HG02763 (cell line): ENCODE measurements at regions not wholly inside any gene's neighbourhood (a gene's known extent, or its start where the extent isn't known, plus 50 kb on each side); places are given as distances from the start of the nearest gene placed in this dataset.

Experiments
- ATAC-seq: cut with Tn5 transposase; IDR thresholded peaks from one replicate; pipeline ENCODE4 v1.9.1; 2021; ENCODE audit warnings: mild to moderate bottlenecking, moderate library complexity; ENCODE audit not compliant: unreplicated experiment

DNA sequence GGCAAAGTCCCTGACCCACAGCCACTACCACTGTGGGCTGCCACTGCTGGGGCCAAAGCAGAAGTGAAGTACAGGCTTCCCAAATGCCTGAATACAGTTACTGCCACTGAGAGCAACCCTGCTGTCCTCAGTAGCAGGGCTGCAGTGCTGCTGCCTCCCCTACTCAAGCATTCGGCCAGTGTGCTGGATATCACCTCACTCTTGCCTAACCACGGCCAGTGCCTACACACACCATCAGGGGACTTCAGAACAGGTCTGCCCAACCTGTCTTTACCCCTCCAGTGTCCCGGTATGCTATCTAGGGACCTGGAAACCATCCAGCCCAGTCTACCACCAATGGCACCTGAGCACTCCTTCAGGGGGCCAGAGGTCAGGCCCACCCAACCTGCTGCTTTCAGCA lies 261.5 kb upstream of the COL8A1 start:
- ATAC-seq: no peak

DNA sequence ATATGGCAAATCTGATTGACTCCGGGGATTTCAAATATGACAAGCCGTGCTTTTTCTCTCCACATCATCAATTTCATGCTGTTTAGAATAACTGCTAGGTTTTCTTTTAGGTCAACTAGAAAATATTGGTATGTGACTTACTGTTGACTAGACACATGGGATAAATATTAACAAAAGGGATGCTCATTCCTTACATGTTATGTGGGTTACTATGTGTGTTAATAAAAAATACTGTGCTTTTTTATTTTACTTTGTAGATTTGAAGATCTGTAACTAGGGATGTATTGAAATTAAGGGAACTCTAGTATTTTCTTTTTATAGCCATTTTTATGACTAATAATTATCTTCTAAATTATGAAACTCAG lies 264.6 kb upstream of the COL8A1 start:
- ATAC-seq: no peak

DNA sequence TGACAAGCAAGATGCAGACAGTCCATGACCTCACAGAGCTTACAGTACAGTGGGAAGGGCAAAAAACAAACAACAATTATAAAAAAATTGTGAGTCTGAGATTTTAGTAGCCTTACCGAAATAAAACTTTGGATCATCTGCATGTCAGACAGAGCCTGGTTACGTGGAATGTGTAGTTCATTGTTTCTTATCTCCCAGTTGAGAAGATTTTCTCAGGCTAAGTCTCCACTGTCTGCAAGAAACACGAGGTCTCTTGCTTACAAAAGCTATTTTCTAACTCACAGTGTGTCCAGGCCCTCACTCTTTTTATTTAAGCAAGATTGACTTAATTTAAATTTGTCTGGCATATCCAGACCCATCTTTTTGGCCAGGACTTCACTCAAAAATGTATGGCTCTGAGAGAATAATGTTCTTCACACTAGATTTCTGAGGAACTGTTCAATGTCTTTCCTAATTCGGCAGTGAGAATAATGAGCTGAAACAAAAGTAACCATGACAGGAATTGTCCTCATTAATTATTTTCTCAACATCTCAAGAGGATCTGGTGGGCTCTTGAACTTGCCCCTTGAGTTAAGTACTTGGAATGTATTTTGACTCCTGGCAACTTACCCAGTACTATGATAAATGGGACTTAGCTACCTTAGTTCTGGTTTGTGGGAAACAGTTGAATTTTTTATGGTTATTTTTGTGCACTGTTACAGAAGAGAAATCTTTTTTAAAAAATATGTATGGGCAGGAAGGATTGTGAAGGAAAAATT lies 265.1 kb upstream of the COL8A1 start:
- ATAC-seq: no peak

DNA sequence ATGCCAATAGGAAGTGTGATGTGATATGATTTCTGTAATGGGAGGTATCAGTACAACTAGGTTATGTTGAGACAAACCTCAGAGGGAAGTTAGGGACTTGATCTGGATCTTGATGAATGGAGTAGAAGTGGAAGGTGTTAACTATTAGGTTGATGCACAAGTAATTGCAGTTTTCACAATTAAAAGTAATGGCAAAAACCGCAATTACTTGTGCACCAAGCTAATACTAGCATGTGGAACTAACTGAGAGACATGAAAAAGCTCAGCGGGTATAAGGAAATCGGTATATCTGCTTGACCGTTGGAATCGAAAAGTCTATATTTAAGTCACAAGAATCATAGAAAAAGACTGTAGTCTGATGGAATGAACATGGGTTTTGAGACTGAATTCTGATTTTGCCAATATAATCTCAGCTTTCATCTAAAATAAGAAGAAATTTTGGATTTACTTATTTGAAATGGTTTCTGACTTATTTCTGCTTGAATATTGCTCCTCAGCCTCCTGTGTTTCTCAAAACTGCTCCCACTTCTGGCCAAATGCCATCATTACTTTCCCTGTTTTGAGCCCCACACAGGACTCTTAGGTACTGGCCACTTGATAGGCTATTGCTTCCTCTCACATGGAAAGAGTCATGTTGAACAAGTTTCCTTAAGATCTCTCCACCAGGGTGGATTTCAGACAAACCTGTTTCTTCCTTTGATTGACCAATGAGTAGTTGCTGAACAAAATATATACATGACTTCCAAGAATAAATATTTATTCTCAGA lies 271.5 kb upstream of the COL8A1 start:
- ATAC-seq: no peak

DNA sequence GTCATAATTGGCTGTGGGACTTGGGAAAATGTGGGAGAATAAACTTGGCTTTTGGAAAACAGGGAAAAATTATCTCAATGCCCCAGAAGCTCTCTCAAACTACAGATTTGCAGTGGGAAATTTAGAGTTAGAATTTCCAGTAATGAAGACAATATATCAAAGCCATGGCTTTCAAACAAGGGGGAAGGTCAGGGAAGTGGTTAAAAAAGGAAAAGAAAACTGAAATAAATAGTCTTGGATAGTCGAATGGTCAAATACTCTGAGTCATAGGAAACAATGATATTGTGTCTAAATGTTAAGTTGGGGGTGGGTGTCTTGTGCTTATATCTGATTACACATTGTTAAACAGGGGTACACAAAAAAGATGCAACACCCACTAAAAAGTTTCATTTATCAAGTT lies 272.4 kb upstream of the COL8A1 start:
- no peak for ATAC-seq

DNA sequence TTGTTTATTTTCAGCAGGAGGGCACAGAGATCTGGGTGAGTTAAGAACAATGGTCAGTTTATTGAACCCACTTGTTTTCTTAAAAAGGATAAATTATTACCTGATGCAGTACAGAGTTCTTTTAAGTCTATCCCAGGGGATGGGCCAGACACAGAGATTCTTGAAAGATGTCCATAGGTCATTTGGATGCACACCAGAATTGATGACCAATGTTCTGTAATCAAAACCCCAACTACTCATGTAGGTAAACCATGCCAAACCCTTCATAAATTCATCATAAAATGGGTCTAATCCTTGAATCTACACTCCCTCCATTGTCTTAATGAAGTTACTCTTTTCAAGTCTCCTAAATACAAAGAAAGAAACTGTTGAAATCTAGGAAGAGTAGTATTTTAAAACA lies 273.0 kb upstream of the COL8A1 start:
- ATAC-seq: no peak

DNA sequence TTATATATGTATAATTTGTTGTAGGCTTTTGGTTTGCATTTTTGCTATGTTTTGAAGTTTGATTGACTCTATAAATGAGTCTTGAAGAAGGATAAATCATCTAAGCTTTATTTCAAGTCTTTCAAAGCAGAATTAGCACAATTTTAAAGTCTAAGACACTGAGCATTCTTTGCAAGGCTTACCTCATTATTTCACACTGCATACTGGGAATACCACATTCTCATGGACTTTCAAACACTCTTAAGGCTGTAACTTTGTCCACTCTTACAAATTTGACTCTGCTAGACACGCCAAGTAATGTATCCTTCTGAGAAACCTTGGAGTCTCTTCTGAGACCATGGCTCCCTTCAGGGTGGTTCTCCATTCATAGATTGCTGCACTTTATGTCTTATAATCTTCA lies 281.3 kb upstream of the COL8A1 start:
- no peak for ATAC-seq

DNA sequence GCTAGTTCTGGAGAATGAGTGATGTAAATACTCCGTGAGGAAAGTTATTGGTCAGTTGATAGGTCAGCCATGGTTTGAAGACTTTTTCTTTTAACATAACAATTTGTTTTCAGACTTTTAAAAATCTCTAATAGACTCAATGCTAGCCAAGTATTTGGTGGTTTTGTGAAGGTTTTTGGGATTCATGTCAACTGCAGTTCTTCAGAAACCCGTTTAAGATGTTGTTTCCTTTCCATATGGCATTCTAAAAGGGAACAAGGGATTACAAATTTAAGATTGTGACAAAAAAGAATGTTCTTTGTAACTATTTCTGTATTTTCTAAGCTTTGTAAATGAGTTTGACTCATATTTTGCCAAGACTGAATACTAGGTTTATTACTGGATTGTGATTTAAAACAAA lies 281.7 kb upstream of the COL8A1 start:
- no peak for ATAC-seq

DNA sequence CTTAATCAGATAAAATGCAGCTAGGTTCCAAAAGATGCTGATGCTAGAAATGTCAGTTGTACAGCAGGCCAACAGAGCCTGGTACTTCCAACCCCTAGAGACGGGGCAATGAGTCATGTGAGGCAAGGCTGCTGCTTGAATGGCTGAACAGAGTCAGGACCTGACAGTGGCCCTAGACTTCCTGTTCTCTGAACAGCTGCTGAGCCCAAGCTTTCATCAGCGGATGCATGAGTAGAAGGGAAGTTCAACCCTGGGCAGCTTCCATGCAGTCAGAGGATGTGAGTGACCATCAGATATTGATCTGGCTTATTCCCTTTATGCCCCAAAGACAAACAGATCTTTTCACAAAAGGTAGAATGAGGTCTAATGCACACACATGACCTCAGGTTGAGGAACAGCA lies 282.9 kb upstream of the COL8A1 start:
- no peak for ATAC-seq

DNA sequence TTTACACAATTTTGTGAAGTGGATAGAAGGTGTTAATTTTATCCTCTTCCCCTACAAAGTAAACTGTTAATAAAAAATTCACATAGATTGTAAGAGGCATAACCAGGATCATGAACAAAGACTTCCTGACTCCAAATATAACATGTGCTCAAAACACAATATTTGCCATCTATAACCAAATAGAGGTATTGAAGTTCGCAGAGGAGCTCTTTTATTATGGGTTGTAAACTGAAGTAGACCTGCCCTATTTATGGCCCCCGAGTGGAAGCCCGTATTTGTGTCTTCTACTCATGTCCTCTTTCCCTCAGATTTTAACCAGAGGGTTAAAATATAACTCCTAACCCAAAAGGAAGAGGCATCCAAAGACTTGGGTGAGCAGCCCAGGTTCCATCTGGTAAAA lies 285.6 kb upstream of the COL8A1 start:
- no peak for ATAC-seq

DNA sequence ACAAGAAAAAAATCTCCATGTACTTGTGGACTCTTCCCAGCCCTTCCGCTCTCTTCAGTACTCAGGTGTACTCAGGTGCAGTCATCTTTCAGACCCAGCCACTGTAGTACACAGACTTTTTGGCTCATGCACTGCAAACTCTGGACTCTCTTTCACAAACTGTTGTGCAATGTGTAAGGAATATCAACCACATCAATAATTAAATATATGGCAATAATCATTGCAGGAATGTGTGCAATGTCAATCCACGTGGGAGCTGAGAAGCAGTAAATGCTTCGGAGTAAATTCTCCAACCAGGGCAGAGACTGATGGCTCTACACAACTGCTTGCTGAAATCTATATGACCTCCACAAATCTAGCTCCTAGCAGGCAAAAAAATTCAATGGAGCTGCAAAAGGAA lies 287.3 kb upstream of the COL8A1 start:
- ATAC-seq: no peak

DNA sequence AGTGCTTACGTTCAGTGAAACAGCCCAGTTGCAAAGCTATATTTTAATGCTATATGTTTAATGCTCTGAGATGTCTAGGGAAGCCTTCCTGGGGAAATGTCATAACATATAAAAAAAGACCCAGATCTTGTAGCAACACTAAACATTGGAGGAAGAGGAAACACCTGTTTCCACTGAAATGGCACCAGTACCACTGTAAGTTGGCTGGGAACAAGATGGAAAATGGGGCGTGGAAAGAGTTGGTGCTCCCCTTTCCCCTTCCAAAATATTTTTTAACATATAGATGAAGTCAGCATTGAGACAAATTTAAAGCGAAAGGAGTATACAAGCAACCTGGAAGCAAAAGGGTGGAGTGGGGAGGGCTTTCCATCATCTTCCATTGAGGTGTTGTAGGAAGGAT lies 289.9 kb upstream of the COL8A1 start:
- no peak for ATAC-seq

DNA sequence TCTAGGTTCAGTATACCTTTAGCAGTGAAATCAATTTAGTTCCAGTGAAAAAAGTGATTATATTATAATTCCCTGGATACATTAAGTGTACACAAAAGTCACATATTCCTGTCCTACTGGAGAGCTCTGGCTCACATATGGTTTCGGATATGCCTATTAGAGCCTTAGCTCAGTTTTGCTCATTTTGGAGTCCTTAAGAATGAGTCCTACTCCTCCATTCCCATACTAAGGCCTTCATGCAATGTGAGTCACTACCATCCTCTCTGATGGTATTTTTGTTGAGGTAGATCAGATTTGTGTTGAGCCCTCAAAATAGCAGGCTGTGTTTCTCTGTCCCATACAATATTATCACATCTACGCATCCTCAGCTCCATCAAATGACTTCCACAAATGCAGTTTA lies 294.2 kb upstream of the COL8A1 start:
- ATAC-seq: no peak

DNA sequence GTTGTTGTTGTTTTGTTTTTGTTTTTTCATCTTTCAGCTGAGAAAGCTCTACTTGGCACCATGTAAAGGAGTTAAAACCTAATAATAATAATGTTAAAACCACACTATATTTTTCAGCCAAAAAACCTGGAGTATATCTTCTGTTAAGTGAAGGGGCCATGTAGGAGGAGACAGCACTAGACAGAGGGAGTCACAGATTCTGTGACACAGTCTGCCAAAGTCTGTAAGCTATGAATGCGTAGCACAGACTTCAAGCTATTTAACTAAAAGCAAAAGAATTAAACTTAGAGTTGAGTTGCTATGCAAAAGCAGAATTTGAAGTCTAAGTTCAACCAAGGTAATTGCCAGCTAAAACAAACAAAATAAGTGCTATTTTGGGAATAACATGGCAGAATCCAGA lies 296.0 kb upstream of the COL8A1 start:
- ATAC-seq: no peak

DNA sequence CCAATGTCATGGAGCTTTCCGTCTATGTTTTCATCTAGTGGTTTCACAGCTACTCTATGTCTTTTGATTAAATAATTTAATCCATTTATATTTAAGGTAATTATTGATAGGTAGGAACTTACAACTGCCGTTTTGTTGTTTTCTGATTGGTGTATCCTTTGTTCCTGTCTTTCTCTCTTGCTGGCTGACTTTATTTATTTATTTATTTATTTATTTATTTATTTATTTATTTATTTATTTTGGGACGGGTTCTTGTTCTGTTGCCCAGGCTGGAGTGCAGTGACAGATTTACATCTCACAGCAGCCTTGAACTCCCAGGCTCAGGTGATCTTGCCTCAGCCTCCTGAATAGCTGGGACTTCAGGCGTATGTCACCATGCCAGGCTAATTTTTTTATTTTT lies 299.2 kb upstream of the COL8A1 start:
- no peak for ATAC-seq

DNA sequence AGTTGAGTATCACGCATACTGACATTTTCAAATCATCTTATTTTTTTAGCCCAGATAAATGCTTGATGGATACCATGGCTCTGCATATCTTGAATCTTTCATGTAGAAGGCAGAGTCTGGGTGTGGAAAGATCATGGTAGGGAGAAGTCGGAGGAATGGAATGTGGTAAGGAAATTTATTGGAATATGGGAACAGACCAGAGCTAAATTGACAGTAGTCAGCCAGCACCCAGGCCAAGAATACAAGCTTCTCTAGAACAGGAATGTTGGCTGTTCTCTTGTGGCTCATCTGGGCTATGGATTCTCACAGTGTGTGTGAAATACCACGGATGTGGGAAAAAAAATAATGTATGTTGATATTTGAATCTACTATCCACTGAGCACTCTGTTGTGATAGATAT lies 305.7 kb upstream of the COL8A1 start:
- ATAC-seq: no peak

DNA sequence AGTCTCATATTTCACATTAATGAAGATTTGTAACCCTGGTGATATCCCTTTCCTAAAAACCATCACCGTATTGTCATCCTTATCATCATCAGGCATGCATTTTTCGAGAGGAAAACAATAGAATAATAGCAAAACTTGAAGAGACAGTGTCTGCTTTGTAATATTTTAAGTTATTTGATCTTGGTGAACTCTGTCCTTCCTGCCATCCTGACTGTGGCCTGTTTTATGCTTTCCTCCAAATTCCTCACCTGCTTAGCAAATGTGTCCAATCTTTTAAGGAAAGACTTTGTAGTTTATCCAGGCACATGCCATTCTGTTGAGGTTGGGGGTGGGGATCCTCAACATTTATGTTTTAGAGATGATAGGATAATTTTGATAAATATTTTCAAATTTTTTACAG lies 306.1 kb upstream of the COL8A1 start:
- ATAC-seq: no peak

DNA sequence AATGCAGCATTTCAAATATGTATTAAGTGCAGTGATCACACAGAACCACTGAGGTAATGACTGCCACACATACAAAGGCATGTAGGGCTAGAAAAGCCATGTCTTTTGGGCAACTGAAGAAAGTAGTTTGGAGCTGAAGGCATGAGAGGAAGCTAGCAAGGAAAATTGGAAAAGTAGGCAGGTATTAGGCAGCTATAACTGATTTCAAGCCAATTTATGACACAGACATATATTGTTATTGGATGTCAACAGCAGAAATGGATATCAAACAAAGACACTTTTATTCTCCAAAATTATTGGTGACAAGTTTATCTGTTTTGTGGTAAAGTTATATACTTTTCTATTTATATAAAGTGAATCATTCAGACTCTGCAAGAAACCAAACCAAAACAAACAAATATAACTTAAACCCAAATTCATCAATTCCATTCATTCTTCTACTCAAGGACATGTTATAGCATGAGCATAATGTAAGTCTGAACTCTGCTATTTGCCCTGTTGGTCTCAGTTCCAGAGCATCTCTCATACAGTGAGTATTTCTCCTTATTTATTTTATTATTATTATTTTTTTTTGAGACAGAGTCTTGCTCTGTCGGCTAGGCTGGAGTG lies 307.4 kb upstream of the COL8A1 start:
- ATAC-seq: no peak

DNA sequence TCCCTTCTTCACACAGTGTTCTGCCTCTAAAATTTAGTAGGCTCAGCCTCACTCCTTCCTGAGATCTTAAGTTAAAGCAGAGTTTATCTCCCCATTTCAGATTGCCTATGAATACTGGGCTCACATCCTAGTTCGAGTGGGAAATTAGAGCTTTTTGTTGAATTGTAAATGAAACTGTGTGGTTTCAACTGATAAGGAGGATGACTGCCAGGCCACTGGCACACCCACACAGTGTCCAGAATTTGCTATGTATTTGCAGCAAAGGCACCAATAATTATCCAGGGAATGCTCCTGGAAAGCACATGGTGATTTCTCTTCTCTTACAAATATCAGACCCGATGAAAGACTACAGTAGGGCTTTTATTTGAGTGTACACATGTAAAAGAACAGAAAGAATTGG lies 308.1 kb upstream of the COL8A1 start:
- no peak for ATAC-seq

DNA sequence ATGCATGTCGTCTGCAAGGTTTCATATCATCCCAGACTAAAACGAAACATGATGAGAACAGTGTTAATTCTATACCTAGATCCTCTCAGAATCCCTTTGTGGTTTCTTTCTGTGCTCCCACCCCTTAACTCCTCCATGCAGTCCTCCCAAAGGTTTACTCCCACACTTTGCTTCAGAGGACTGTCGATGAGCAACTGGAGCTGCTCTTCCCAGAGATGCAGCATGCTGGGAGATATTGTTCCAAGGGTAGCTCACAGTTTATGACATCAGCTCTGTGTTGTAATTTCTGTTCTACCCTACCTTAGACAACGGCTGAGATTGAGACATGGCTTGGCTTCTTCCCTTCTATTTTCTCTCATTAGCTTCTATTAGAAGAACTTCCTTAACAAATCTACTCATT lies 313.0 kb upstream of the COL8A1 start:
- ATAC-seq: no peak

DNA sequence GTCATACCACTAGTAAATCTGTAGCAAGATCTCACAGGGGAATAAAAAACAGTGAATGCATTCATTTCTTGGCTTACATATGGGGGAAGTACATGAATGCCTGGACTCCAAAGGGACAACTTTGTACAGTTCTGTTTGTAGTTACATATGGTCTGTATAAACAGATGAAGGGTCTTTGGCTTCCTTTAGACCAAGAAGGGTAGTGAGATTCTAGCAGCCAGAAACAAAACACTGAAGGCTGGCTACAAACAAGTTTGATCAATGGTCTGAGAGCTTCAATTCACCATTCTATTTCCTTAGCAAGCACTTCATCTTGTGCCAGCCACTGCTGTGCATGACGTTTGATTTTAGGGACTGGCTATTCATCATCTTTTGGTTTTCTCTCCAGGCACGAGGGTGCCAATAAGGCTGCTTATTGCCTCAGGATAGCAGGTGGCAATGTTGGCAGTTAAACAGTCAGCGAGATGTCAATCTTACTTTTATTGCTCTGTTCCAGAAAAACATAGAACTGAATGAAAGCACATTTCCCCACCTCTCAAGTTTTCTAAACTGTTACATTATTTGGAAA lies 313.7 kb upstream of the COL8A1 start:
- no peak for ATAC-seq

DNA sequence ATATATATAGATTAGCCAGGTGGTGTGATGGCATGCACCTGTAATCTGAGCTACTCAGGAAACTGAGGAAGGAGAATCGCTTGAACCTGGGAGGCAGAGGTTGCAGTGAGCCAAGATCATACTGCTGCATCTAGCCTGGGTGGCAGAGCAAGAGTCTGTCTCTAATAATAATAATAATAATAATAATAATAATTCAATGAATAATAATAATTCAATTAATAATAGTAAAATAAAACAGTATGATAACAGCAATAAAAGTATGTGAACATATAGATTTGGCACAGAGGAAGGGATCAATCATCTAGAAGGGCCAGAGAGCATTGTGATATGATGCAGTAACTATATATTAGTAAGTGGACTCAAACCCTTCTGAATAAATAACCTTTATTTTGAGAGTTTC lies 314.5 kb upstream of the COL8A1 start:
- ATAC-seq: no peak
